Duodenal mucosa (tissue), 2 donors: ENCODE measurements at regions not wholly inside any gene's neighbourhood (a gene's known extent, or its start where the extent isn't known, plus 50 kb on each side); places are given as distances from the start of the nearest gene placed in this dataset.

Experiments used
- H3K27ac ChIP-seq: one replicate; pipeline ENCODE4 v1.7.0; 2013; ENCODE audit warnings: low read depth, low read length
- H3K27me3 ChIP-seq, 2 donors: one replicate each; pipeline ENCODE4 v1.7.0; 2013; ENCODE audit warnings: low read length in 2 of 2, control low read depth in 1 of 2; ENCODE audit not compliant: insufficient read depth in 2 of 2, control insufficient read depth in 1 of 2
- H3K36me3 ChIP-seq, 2 donors: one replicate each; pipeline ENCODE4 v1.7.0; 2013; ENCODE audit warnings: low read length in 2 of 2, control low read depth in 1 of 2; ENCODE audit not compliant: insufficient read depth in 2 of 2, control insufficient read depth in 1 of 2
- H3K4me1 ChIP-seq, 2 donors: one replicate each; pipeline ENCODE4 v1.7.0; 2013; ENCODE audit warnings: low read length in 2 of 2, control low read depth in 1 of 2; ENCODE audit not compliant: insufficient read depth in 2 of 2, control insufficient read depth in 1 of 2
- H3K4me3 ChIP-seq, 2 donors: one replicate each; pipeline ENCODE4 v1.7.0; 2013; ENCODE audit warnings: low read length in 2 of 2, low read depth in 1 of 2
- H3K9ac ChIP-seq, 2 donors: one replicate each; pipeline ENCODE4 v1.7.0; 2013; ENCODE audit warnings: low read length in 2 of 2, low read depth in 1 of 2
- H3K9me3 ChIP-seq, 2 donors: one replicate each; pipeline ENCODE4 v1.7.0; 2013; ENCODE audit warnings: low read length in 2 of 2, control low read depth in 1 of 2; ENCODE audit not compliant: control insufficient read depth in 1 of 2

GRCh38 chr1:199742547-199742946, 285.0 kb upstream of the NR5A2 start:
- Histone ChIP-seq H3K4me1 (no peaks in the 10 kb centered on the region), H3K27ac (no peak overlapping the region), H3K9me3 (no peaks in the 10 kb centered on the region), H3K27me3 (no peaks in the 10 kb centered on the region), H3K9ac (no peak overlapping the region), H3K4me3 (no peak overlapping the region), H3K36me3 (no peaks in the 10 kb centered on the region)

DNA sequence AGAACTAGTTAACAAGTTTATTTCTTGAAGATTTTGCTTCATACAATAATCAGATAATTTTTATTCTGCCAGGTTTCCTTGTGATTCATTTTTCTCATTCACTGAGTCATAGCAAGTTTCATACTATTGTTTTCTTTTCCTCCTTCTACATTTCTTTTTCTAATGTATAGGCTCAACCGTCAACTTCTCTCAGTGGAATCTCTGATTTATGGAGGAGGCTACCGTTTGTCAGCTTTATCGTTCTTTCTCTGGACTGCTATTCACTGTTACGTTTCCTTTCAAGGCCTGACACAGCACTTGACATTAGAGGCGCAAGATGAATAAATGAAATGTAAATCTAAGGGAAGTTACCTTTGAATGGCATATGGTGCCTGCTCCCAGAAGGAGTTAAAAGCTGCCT, 284.3 kb upstream of the NR5A2 start:
- H3K9me3 ChIP-seq, result no peaks in the 10 kb centered on the region
- no peak overlapping the region for H3K4me3 ChIP-seq
- no peak overlapping the region for H3K9ac ChIP-seq
- H3K36me3 ChIP-seq, result no peaks in the 10 kb centered on the region
- no peaks in the 10 kb centered on the region for H3K4me1 ChIP-seq
- no peaks in the 10 kb centered on the region for H3K27me3 ChIP-seq
- no peak overlapping the region for H3K27ac ChIP-seq

- H3K27ac ChIP-seq, result no peak overlapping the region
- no peaks in the 10 kb centered on the region for H3K27me3 ChIP-seq
- H3K4me1 ChIP-seq, result no peaks in the 10 kb centered on the region
Observed at GRCh38 chr1:199746666-199747384, 280.7 kb upstream of the NR5A2 start.

DNA sequence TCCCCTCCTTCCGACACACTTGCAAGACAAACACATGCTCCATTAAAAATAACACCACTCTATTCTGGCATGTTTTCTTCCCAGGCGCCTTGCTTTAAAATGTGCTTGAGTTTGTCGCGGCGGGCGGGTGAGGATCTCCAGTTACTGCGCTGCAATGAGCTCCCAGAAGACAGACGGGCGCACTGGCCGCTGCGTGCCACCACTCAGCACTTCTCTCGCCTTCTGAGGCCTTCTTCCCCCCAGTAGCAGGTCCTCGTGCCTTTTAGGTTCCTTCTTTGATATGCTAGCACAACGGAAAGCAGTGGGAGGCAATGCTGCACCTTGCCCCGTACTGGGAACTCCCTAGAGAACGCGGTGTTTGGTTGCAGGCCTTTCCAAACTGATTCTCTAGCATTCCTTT, 279.5 kb upstream of the NR5A2 start:
- Histone ChIP-seq H3K9ac (no peak overlapping the region), H3K27me3 (no peaks in the 10 kb centered on the region), H3K4me3 (no peak overlapping the region), H3K4me1 (no peaks in the 10 kb centered on the region), H3K27ac (no peak overlapping the region), H3K9me3 (no peaks in the 10 kb centered on the region), H3K36me3 (no peaks in the 10 kb centered on the region)

More at GRCh38 chr1:199746666-199747384, 280.7 kb upstream of the NR5A2 start:
- no peak overlapping the region for H3K9ac ChIP-seq
- no peaks in the 10 kb centered on the region for H3K36me3 ChIP-seq
- H3K4me3 ChIP-seq, result no peak overlapping the region
- H3K9me3 ChIP-seq, result no peaks in the 10 kb centered on the region

DNA sequence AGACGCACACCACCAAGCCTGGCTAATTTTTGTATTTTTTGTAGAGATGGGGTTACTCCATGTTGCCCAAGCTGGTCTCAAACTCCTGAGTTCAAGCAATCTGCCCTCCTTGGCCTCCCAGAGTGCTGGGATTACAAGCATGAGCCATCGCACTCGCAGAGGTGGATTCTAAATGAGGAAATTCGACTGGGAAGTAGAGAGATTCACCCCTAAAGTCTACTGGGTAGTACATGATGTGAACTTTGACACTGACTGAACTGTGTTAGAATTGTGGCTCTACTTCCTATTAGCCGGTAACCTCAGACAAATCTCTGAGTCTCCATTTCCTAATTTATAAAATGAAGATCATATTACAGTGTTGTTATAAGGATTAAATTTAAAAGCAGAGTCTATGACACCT, 276.0 kb upstream of the NR5A2 start:
- Histone ChIP-seq H3K36me3 (no peaks in the 10 kb centered on the region), H3K4me1 (no peaks in the 10 kb centered on the region), H3K27me3 (no peaks in the 10 kb centered on the region), H3K9me3 (no peaks in the 10 kb centered on the region), H3K9ac (no peak overlapping the region), H3K27ac (no peak overlapping the region), H3K4me3 (no peak overlapping the region)

DNA sequence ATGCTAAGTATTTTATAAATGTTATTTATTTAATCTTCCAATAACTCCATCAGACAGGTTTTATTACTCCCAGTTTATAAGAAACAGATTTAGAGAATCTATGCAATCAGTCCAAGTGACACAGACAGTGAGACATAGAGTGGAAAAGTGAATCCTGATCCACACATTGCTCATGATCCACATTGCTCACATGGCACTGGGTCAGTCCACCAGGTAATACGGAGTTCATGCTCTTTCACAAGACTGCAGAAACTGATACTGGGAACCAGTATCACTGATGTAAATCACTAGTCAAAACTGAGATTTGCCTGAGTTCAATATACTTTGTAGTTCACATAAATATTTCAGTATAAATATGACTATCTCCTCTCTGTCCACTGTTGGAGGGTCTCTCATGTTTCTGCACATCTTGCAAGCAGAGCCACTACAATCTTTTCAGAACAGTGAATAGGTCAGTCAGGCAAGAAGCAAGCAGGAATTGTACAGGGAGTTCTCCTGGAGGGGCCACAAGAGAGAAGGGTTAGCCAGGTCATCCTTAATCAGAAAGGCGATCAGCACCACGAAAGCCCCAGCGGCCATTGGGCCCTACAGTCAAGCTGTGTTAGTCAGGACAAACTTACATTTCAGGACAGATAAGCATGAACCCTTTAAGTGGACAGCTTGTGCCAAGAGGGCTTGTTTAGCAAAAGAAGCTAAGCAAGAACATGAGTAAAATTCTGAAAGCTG, 275.4 kb upstream of the NR5A2 start:
- H3K4me3 ChIP-seq, result no peak overlapping the region
- H3K9me3 ChIP-seq, result no peaks in the 10 kb centered on the region
- no peaks in the 10 kb centered on the region for H3K4me1 ChIP-seq
- no peak overlapping the region for H3K27ac ChIP-seq
- no peak overlapping the region for H3K9ac ChIP-seq
- H3K36me3 ChIP-seq, result no peaks in the 10 kb centered on the region
- H3K27me3 ChIP-seq, result no peaks in the 10 kb centered on the region

- Histone ChIP-seq H3K9ac (no peak overlapping the region), H3K9me3 (no peaks in the 10 kb centered on the region), H3K27ac (no peak overlapping the region), H3K36me3 (no peaks in the 10 kb centered on the region), H3K27me3 (no peaks in the 10 kb centered on the region), H3K4me3 (no peak overlapping the region), H3K4me1 (no peaks in the 10 kb centered on the region)
Observed at GRCh38 chr1:199752688-199753027, 274.9 kb upstream of the NR5A2 start.

- no peaks in the 10 kb centered on the region for H3K4me1 ChIP-seq
- H3K27ac ChIP-seq, result no peak overlapping the region
- no peak overlapping the region for H3K9ac ChIP-seq
- H3K9me3 ChIP-seq, result no peaks in the 10 kb centered on the region
- H3K36me3 ChIP-seq, result no peaks in the 10 kb centered on the region
- no peak overlapping the region for H3K4me3 ChIP-seq
- no peaks in the 10 kb centered on the region for H3K27me3 ChIP-seq
Observed at GRCh38 chr1:199753513-199753912, 274.0 kb upstream of the NR5A2 start.

DNA sequence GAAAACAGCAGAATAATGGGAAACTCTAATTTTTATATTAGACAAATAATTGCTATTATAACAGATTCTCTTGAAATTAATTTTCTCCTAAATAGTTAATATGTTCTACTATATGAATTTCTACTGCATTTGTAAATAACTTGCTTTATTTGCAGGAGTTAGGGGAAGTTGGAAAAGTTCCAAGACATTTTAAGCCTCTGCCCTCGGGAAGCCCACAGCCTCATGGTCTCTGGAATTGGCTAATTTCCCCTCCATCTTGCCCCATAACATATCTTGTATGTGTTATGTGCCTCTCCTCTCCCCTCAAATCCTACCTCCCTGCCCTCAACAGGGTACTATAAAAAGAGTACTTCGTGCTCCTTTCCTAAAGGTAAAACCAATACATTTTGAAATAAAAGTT, 271.4 kb upstream of the NR5A2 start:
- Histone ChIP-seq H3K4me1 (no peaks in the 10 kb centered on the region), H3K27me3 (no peaks in the 10 kb centered on the region)

DNA sequence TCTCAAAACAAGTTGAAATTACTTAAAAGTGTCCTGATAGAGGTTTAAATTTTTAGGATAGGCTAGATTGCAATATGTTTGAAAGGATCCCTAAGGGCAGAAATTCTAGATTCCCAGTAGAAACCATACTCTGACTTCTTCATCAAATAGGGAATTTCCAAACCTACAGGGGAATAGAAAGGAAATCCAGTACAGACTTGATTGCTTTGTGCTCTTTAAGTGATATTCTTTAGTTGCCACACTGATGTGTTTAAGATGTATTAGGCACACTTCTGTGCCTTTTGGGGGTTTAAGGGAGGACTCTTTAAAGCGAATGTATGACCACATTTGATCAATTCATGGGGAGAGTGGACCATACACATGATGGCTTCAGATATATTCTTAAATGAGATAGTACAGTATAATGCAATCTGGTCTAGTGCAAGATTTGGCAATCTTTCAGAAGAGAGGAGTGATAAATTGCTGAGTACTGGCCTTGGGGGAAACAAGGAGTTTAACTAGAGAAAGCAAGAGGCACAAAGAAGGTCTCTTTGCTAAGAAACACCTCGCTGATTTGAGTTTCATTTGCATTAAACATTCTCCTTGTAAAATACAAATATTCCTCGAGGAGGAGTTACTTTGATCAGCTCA, 268.8 kb upstream of the NR5A2 start:
- no peaks in the 10 kb centered on the region for H3K36me3 ChIP-seq
- H3K4me1 ChIP-seq, result no peaks in the 10 kb centered on the region
- no peak overlapping the region for H3K27ac ChIP-seq
- no peak overlapping the region for H3K4me3 ChIP-seq
- no peak overlapping the region for H3K9ac ChIP-seq
- no peaks in the 10 kb centered on the region for H3K9me3 ChIP-seq
- no peaks in the 10 kb centered on the region for H3K27me3 ChIP-seq

More for the DNA sequence above, 271.4 kb upstream of the NR5A2 start:
- H3K4me3 ChIP-seq, result no peak overlapping the region
- no peak overlapping the region for H3K27ac ChIP-seq
- H3K9me3 ChIP-seq, result no peaks in the 10 kb centered on the region
- H3K36me3 ChIP-seq, result no peaks in the 10 kb centered on the region
- no peak overlapping the region for H3K9ac ChIP-seq
